ENCODE measurements at regions not wholly inside any gene's neighbourhood (a gene's known extent, or its start where the extent isn't known, plus 50 kb on each side); places are given as distances from the start of the nearest gene placed in this dataset.

DNA sequence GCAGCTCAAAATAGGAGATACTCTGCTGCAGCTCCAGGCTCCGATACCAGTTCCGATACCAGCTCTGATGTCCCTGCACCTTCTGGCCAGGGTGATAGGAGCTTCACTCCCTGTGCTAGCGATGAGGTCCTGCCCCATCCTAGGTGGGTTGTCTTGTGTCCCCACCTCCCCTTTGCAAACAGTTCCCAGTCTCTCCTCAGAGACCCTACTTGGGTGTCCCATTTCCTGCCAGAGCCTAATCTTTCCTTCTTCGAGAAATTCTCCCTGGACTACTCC is 62.7 kb upstream of the NANOS1 start:
- no peaks in the 10 kb centered on the region for H3K9me3 Mint-ChIP-seq
- H3K27ac Mint-ChIP-seq, result no peak overlapping the region
- ChIA-PET POLR2A (no interaction called here), CTCF (no interaction called here)
- no peaks in the 10 kb centered on the region for H3K4me1 Mint-ChIP-seq (ENCODE audit: low read depth)
- no peak overlapping the region for H3K4me3 Mint-ChIP-seq
- ATAC-seq (no peak), DNase-seq (no peak)
- H3K36me3 Mint-ChIP-seq (ENCODE audit: low read depth), result no peaks in the 10 kb centered on the region
- TF ChIP-seq, protein P1, sequence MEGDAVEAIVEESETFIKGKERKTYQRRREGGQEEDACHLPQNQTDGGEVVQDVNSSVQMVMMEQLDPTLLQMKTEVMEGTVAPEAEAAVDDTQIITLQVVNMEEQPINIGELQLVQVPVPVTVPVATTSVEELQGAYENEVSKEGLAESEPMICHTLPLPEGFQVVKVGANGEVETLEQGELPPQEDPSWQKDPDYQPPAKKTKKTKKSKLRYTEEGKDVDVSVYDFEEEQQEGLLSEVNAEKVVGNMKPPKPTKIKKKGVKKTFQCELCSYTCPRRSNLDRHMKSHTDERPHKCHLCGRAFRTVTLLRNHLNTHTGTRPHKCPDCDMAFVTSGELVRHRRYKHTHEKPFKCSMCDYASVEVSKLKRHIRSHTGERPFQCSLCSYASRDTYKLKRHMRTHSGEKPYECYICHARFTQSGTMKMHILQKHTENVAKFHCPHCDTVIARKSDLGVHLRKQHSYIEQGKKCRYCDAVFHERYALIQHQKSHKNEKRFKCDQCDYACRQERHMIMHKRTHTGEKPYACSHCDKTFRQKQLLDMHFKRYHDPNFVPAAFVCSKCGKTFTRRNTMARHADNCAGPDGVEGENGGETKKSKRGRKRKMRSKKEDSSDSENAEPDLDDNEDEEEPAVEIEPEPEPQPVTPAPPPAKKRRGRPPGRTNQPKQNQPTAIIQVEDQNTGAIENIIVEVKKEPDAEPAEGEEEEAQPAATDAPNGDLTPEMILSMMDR (IDR thresholded peaks at IDR 0.05), result no peak
- H3K27me3 Mint-ChIP-seq, result peaks cover 6% of the 10 kb centered on the region
- intact Hi-C loops (cut with micrococcal nuclease), result no loop called here

DNA sequence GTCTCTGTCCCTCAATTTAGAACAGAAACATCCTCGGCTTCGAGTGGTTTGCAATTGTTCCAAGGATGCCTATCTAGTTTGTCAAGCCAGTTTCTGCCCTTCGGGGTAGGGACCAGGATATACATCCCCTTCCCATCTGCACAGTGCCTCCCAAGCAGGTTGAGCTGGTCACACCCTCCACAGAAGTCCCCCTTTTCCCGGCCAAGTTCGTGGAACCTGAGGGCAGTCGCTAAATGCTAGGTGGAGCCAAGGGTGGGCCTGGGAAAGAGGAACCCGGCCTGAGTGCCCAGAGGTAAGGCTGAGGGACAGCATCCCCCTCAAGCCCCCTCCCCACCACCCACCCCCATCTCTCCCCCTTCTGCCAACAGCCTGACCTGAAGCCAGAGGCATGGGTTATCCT is 62.4 kb upstream of the NANOS1 start:
- H3K27me3 Mint-ChIP-seq, result peaks cover 6% of the 10 kb centered on the region
- H3K9me3 Mint-ChIP-seq, result no peaks in the 10 kb centered on the region
- ChIA-PET POLR2A (no interaction called here), CTCF (no interaction called here)
- H3K27ac Mint-ChIP-seq, result no peak overlapping the region
- ATAC-seq (no peak), DNase-seq (no peak)
- no peaks in the 10 kb centered on the region for H3K36me3 Mint-ChIP-seq (ENCODE audit: low read depth)
- no peak overlapping the region for H3K4me3 Mint-ChIP-seq
- H3K4me1 Mint-ChIP-seq (ENCODE audit: low read depth), result no peaks in the 10 kb centered on the region
- TF ChIP-seq, protein P1 (IDR thresholded peaks at IDR 0.05), result no peak
- intact Hi-C loops (cut with micrococcal nuclease), result no loop called here

DNA sequence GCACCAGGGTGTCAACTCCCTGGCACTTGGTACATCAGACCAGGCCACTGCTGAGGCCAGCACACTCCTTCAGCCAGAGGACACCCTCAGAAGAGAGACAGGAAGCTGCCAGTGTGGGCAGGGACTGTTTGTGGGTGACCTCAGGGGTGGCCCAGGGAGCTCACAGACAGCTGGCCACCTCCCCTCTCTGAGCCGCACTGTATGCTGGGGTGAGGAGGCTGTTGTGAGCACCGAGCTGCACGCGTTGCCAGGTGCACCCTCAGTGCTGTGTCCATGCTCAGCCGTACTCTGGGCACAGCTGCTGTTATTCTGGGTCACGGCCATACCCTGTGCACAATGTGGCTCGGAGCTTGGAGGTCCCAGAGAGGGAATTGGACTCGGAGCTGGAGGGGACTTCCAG is 61.5 kb upstream of the NANOS1 start:
- intact Hi-C loops (cut with micrococcal nuclease), result no loop called here
- TF ChIP-seq, protein P1 (IDR thresholded peaks at IDR 0.05), result no peak
- Mint-ChIP-seq H3K9me3 (no peaks in the 10 kb centered on the region), H3K36me3 (ENCODE audit: low read depth) (no peaks in the 10 kb centered on the region), H3K4me1 (ENCODE audit: low read depth) (no peaks in the 10 kb centered on the region), H3K27me3 (peaks cover 6% of the 10 kb centered on the region), H3K27ac (no peak overlapping the region), H3K4me3 (no peak overlapping the region)
- ChIA-PET POLR2A (no interaction called here), CTCF (no interaction called here)
- no peak for DNase-seq
- ATAC-seq, result no peak

DNA sequence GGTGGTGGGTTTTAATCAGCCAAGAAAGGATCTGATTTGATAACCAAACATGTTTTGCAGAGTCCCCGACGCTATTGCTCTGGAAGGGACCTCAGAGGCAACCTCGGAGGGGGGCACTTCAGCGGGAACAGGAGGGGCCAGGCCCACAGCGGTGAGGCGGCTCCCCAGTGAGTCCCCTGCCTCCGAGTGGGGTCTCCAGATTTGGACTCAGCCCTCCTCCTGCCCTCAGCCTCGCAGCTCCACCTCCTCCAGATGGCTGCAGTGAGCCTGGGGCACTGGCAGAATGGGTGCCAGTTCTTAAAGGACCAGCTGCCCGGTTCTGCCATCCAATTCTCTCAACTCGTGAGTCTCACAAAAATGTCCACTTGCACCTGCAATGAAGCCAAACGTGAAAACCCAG is 61.0 kb upstream of the NANOS1 start:
- DNase-seq (no peak), ATAC-seq (no peak)
- POLR2A ChIA-PET, result no interaction called here
- no peaks in the 10 kb centered on the region for H3K4me1 Mint-ChIP-seq (ENCODE audit: low read depth)
- H3K27ac Mint-ChIP-seq, result no peak overlapping the region
- H3K27me3 Mint-ChIP-seq, result peaks cover 6% of the 10 kb centered on the region
- H3K36me3 Mint-ChIP-seq (ENCODE audit: low read depth), result no peaks in the 10 kb centered on the region
- H3K9me3 Mint-ChIP-seq, result no peaks in the 10 kb centered on the region
- no peak overlapping the region for H3K4me3 Mint-ChIP-seq
- intact Hi-C loops (cut with micrococcal nuclease), result no loop called here
- CTCF ChIA-PET, result no interaction called here
- TF ChIP-seq, protein P1 (IDR thresholded peaks at IDR 0.05), result no peak

DNA sequence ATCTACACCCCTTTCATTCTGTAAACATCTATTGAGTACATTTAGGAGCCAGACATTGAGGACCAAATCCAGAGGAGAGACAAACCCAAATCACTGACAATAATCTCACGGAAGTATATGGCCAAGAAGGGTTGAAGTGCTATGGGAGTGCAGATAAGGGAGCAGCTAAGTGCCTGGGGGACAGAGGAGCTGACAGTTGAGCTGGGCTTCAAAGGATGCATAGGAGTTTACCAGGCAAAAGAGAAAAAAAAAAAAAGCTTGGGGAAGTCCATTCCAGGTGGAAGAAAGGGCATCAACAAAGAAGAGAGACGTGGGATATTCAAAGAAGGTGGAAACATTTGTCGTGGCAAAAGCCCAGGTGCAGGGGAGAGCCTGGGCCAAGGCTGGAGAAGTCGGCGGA is 60.5 kb upstream of the NANOS1 start:
- CTCF ChIA-PET, result interaction anchor here (0.7 kb wide), 1 partner anchor 23 kb away, joined by 3 read pairs; no protein-coding TSS in a partner anchor
- Mint-ChIP-seq H3K27me3 (peaks cover 6% of the 10 kb centered on the region), H3K27ac (no peak overlapping the region), H3K9me3 (peaks cover 1% of the 10 kb centered on the region), H3K36me3 (ENCODE audit: low read depth) (no peaks in the 10 kb centered on the region), H3K4me1 (ENCODE audit: low read depth) (no peaks in the 10 kb centered on the region), H3K4me3 (no peak overlapping the region)
- POLR2A ChIA-PET, result no interaction called here
- TF ChIP-seq, protein P1 (IDR thresholded peaks at IDR 0.05), result no peak
- DNase-seq (no peak), ATAC-seq (no peak)
- intact Hi-C loops (cut with micrococcal nuclease), result no loop called here
